Endodermal cell (in vitro differentiated cells): ENCODE measurements at regions not wholly inside any gene's neighbourhood (a gene's known extent, or its start where the extent isn't known, plus 50 kb on each side); places are given as distances from the start of the nearest gene placed in this dataset.
A peak's percentile ranks its signal among the peaks of the same experiment; 100 is the strongest.

Experiments used
- DNase-seq: peaks from one replicate; pipeline ENCODE4 v3.0.0-alpha.2; 2017
- H3K27ac ChIP-seq: 2 replicates; pipeline ENCODE4 v1.5.1; 2013; ENCODE audit warnings: mild to moderate bottlenecking, low read depth, low read length, moderate library complexity
- H3K27me3 ChIP-seq: 2 replicates; pipeline ENCODE4 v1.6.1; 2013; ENCODE audit warnings: mild to moderate bottlenecking, low read length, moderate library complexity; ENCODE audit not compliant: insufficient read depth, control insufficient read depth, poor library complexity, severe bottlenecking
- H3K36me3 ChIP-seq: 2 replicates; pipeline ENCODE4 v1.7.0; 2013; ENCODE audit warnings: mild to moderate bottlenecking, low read length, moderate library complexity; ENCODE audit not compliant: control insufficient read depth, insufficient read depth
- H3K4me1 ChIP-seq: one replicate; pipeline ENCODE4 v1.7.0; 2013; ENCODE audit warnings: low read length; ENCODE audit not compliant: control insufficient read depth, insufficient read depth
- H3K4me3 ChIP-seq: 2 replicates; pipeline ENCODE4 v1.5.1; 2013; ENCODE audit warnings: mild to moderate bottlenecking, low read length, moderate library complexity
- H3K9ac ChIP-seq: 2 replicates; pipeline ENCODE4 v1.6.1; 2013; ENCODE audit warnings: mild to moderate bottlenecking, low read length, moderate library complexity; ENCODE audit not compliant: poor library complexity, severe bottlenecking; ENCODE audit errors: extremely low read depth
- H3K9me3 ChIP-seq: 2 replicates; pipeline ENCODE4 v1.6.1; 2013; ENCODE audit warnings: mild to moderate bottlenecking, low read length, moderate library complexity; ENCODE audit not compliant: control insufficient read depth
- H3K27ac Mint-ChIP-seq: 2 replicates; pipeline ENCODE4 v1.8.0; 2020; ENCODE audit warnings: mixed read lengths
- H3K27me3 Mint-ChIP-seq: 2 replicates; pipeline ENCODE4 v1.8.0; 2021; ENCODE audit warnings: mild to moderate bottlenecking, mixed read lengths; ENCODE audit not compliant: insufficient read depth
- H3K36me3 Mint-ChIP-seq: 2 replicates; pipeline ENCODE4 v1.8.0; 2020; ENCODE audit warnings: low read depth, mixed read lengths
- H3K4me1 Mint-ChIP-seq: 2 replicates; pipeline ENCODE4 v1.8.0; 2020; ENCODE audit warnings: mixed read lengths
- H3K4me3 Mint-ChIP-seq: 2 replicates; pipeline ENCODE4 v1.8.0; 2020; ENCODE audit warnings: mild to moderate bottlenecking, moderate library complexity, mixed read lengths
- H3K9me3 Mint-ChIP-seq: 2 replicates; pipeline ENCODE4 v1.8.0; 2020; ENCODE audit warnings: mild to moderate bottlenecking, mixed read lengths
- WGBS, 2 experiments: methylation state at CpG; one replicate each; pipeline versions ENCODE4 v1.1.5 to v1.1.7; 2013; ENCODE audit warnings: missing lambda C conversion rate in 2 of 2, mixed read lengths in 1 of 2; ENCODE audit not compliant: insufficient coverage in 1 of 2, insufficient read length in 1 of 2; 5-methylcytosine and 5-hydroxymethylcytosine counted together
- TF ChIP-seq, protein P1 (sequence below): fragments of 200-600 bp; sonication (generic); conservative IDR thresholded peaks from 2 replicates; pipeline ENCODE4 v1.5.0; 2021; ENCODE audit warnings: antibody characterized with exemption, mild to moderate bottlenecking

DNA sequence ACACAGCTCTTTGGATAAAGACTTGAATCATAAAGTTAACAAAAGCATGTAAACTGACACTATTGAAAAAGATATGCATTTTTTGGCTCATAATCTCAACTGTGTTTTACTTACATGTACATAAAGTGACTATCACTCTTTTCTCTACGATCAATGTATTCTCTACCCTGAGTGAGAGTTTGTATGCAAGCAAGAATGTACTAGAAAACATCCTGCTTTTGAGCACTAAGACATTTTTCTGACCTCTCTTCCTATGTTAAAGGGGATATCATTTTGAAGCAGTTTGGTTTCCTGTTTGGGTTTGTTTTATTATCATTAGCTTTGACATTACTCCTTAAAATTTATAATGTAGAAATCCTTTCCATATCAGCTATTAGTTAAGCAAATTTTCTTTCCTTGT, 910.8 kb downstream of the C6orf118 start:
- Mint-ChIP-seq H3K36me3 (no peaks in the 10 kb centered on the region), H3K4me1 (no peaks in the 10 kb centered on the region), H3K27ac (no peak overlapping the region), H3K4me3 (no peak overlapping the region), H3K9me3 (no peaks in the 10 kb centered on the region), H3K27me3 (no peaks in the 10 kb centered on the region)
- no peak overlapping the region for H3K4me3 ChIP-seq
- H3K9me3 ChIP-seq = no peaks in the 10 kb centered on the region
- no peak overlapping the region for H3K9ac ChIP-seq
- no peaks in the 10 kb centered on the region for H3K36me3 ChIP-seq
- TF ChIP-seq, protein P1, sequence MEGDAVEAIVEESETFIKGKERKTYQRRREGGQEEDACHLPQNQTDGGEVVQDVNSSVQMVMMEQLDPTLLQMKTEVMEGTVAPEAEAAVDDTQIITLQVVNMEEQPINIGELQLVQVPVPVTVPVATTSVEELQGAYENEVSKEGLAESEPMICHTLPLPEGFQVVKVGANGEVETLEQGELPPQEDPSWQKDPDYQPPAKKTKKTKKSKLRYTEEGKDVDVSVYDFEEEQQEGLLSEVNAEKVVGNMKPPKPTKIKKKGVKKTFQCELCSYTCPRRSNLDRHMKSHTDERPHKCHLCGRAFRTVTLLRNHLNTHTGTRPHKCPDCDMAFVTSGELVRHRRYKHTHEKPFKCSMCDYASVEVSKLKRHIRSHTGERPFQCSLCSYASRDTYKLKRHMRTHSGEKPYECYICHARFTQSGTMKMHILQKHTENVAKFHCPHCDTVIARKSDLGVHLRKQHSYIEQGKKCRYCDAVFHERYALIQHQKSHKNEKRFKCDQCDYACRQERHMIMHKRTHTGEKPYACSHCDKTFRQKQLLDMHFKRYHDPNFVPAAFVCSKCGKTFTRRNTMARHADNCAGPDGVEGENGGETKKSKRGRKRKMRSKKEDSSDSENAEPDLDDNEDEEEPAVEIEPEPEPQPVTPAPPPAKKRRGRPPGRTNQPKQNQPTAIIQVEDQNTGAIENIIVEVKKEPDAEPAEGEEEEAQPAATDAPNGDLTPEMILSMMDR = no peak
- no peaks in the 10 kb centered on the region for H3K27me3 ChIP-seq
- H3K4me1 ChIP-seq = no peaks in the 10 kb centered on the region
- 94% methylated on average over 1 of the region's 1 CpG; no CpG with 5 or more reads in 1 of the 2 experiments for WGBS, 2 experiments
- no peak overlapping the region for H3K27ac ChIP-seq
- no peak for DNase-seq

DNA sequence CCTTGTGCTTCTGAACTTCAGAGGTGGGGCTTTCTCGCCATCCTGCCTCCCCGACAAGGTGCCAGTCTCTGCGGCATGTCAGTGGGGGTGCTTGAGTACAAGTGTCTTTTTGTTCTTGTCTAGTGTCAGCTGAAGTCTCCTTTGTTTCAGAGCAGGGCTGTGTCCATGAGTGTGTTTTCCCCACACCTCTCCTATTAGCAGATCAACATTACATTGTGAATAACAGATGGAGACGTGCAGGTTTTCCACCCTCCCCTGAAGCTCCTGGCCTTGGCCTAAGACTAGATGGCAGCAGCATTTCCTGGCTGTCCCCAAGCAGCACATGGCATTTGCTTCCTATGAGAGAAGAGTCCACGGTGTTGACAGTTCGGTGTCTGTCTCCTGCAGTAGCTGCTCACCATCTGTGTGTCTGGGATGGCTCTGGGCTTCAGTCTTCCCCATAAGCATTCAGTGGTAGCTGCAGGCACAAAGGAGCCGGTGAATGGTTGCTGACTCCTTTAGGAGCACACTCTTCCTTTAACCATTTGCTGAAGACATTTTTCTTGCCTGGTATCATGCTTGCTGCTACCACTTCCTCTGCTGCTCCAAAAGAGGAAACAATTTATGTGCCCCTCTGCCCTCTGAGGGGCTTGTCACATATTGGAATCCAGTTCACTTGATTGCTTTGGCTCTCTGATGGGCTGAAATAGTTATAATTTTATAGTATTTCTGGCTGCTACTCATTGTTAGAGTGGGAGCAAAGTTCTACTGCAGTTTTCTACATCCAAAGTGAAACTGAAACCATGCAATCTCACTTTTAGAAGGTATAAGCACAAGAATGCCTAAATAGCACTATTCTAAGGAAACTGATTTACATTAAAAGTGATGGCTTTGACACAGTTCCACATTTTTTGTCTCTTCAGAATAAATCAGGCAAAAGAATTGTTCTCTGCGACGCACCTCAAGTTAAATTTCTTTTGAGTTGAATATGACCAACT, 913.0 kb downstream of the C6orf118 start:
- Histone ChIP-seq H3K9ac (no peak overlapping the region), H3K27ac (peak overlapping the region; percentile 86), H3K4me1 (no peaks in the 10 kb centered on the region), H3K4me3 (no peak overlapping the region), H3K36me3 (no peaks in the 10 kb centered on the region), H3K27me3 (no peaks in the 10 kb centered on the region), H3K9me3 (no peaks in the 10 kb centered on the region)
- DNase-seq = no peak
- no peaks in the 10 kb centered on the region for H3K4me1 Mint-ChIP-seq
- TF ChIP-seq, protein P1 = no peak
- H3K27ac Mint-ChIP-seq = no peak overlapping the region
- H3K9me3 Mint-ChIP-seq = no peaks in the 10 kb centered on the region
- H3K4me3 Mint-ChIP-seq = no peak overlapping the region
- no peaks in the 10 kb centered on the region for H3K36me3 Mint-ChIP-seq
- H3K27me3 Mint-ChIP-seq = no peaks in the 10 kb centered on the region
- WGBS, 2 experiments = 78 to 91% methylated on average over 4 to 9 of the region's 9 CpGs

DNA sequence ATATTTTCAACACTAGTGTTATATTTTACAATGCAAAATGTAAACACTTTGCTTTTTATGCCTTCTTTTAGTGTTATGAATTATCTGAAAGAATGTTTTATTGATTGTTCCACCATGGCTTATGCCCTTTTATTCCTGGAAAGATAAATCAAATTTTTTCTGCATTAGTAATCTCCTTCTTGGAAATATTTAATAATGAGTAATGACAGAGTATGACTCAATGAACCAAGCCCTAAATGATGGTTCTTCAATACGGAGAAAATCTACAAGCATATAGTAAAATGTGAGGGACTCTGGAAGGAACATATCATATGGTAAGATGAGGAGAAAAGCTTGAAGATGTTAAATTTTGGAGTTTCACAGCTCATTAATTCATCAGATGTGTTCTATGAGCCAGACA, 929.6 kb downstream of the C6orf118 start:
- no peak overlapping the region for H3K4me3 ChIP-seq
- 97 to 100% methylated on average over 1 of the region's 1 CpG for WGBS, 2 experiments
- H3K4me1 ChIP-seq = no peaks in the 10 kb centered on the region
- H3K36me3 Mint-ChIP-seq = no peaks in the 10 kb centered on the region
- DNase-seq = no peak
- TF ChIP-seq, protein P1 = no peak
- H3K27me3 ChIP-seq = no peaks in the 10 kb centered on the region
- peaks cover 3% of the 10 kb centered on the region for H3K9me3 Mint-ChIP-seq
- no peaks in the 10 kb centered on the region for H3K36me3 ChIP-seq
- H3K27me3 Mint-ChIP-seq = no peaks in the 10 kb centered on the region
- H3K27ac Mint-ChIP-seq = no peak overlapping the region
- H3K4me3 Mint-ChIP-seq = no peak overlapping the region
- H3K9ac ChIP-seq = no peak overlapping the region
- no peak overlapping the region for H3K27ac ChIP-seq
- H3K4me1 Mint-ChIP-seq = no peaks in the 10 kb centered on the region
- H3K9me3 ChIP-seq = peaks cover 6% of the 10 kb centered on the region
